Caco-2 (cell line): ENCODE measurements at regions not wholly inside any gene's neighbourhood (a gene's known extent, or its start where the extent isn't known, plus 50 kb on each side); places are given as distances from the start of the nearest gene placed in this dataset.
A peak's percentile ranks its signal among the peaks of the same experiment; 100 is the strongest.

Experiments
- BruUV-seq: library from RNA; stranded (reverse); fragments of 400-500 nt; replicated peaks from 2 replicates; lab custom pipeline; 2021; lab: Mats Ljungman, UMichigan
- CTCF ChIA-PET: fragments of 300-600 bp; sonication (Branson Sonifier 250); formaldehyde crosslinking; loops from one replicate; lab custom pipeline; 2022; ENCODE audit warnings: antibody characterized with exemption; lab: Charles Lee
- POLR2A ChIA-PET: fragments of 300-600 bp; sonication (Branson Sonifier 250); formaldehyde crosslinking; loops from one replicate; lab custom pipeline; 2022; ENCODE audit warnings: antibody characterized with exemption; lab: Charles Lee
- DNase-seq, 2 experiments: peaks; one replicate each; pipeline versions ENCODE4 v3.0.0 to v3.0.0-alpha.2; 2020 to 2022
- H3K27me3 ChIP-seq: replicated peaks from 2 replicates; pipeline ENCODE4 v1.6.0; 2011; ENCODE audit warnings: low read length; ENCODE audit not compliant: control insufficient read depth, insufficient read depth
- H3K36me3 ChIP-seq: 2 replicates; pipeline ENCODE4 v1.5.1; 2011; ENCODE audit warnings: low read length; ENCODE audit not compliant: control insufficient read depth, insufficient read depth
- H3K4me1 ChIP-seq: fragments of 250-450 bp; sonication (Bioruptor Pico); 2 replicates; pipeline ENCODE4 v1.5.1; 2020; ENCODE audit warnings: mild to moderate bottlenecking
- H3K4me3 ChIP-seq: 2 replicates; pipeline ENCODE4 v1.5.1; 2011; ENCODE audit warnings: low read depth, mild to moderate bottlenecking, control low read depth, low read length
- H3K9me3 ChIP-seq: fragments of 250-450 bp; sonication (Bioruptor Pico); 2 replicates; pipeline ENCODE4 v1.5.1; 2020; ENCODE audit warnings: mild to moderate bottlenecking, moderate library complexity
- H3K27ac Mint-ChIP-seq: one replicate; pipeline ENCODE4 v1.8.0; 2022; ENCODE audit warnings: mixed read lengths; ENCODE audit not compliant: unreplicated experiment
- H3K27me3 Mint-ChIP-seq: one replicate; pipeline ENCODE4 v1.8.0; 2022; ENCODE audit warnings: mixed read lengths; ENCODE audit not compliant: insufficient read depth, unreplicated experiment
- H3K36me3 Mint-ChIP-seq: one replicate; pipeline ENCODE4 v1.8.0; 2022; ENCODE audit warnings: mild to moderate bottlenecking, mixed read lengths; ENCODE audit not compliant: insufficient read depth, unreplicated experiment
- H3K4me1 Mint-ChIP-seq: one replicate; pipeline ENCODE4 v1.8.0; 2022; ENCODE audit warnings: low read depth, mixed read lengths; ENCODE audit not compliant: unreplicated experiment
- H3K4me3 Mint-ChIP-seq: one replicate; pipeline ENCODE4 v1.8.0; 2022; ENCODE audit warnings: mild to moderate bottlenecking, moderate library complexity, mixed read lengths; ENCODE audit not compliant: unreplicated experiment
- H3K9me3 Mint-ChIP-seq: one replicate; pipeline ENCODE4 v1.8.0; 2022; ENCODE audit warnings: mixed read lengths; ENCODE audit not compliant: unreplicated experiment
- CTCF ChIP-seq, 2 experiments: fragments of 200-600 bp in 1 of 2; IDR thresholded peaks; 1 replicate in 1 of 2; 2 replicates in 1 of 2; pipeline versions ENCODE4 v1.5.1 to v1.8.0; 2011 to 2022; ENCODE audit warnings: antibody characterized with exemption in 1 of 2, control low read depth in 1 of 2, inconsistent platforms in 1 of 2, low read depth in 1 of 2, low read length in 1 of 2, mild to moderate bottlenecking in 1 of 2, moderate library complexity in 1 of 2; ENCODE audit not compliant: insufficient read depth in 1 of 2, severe bottlenecking in 1 of 2, unreplicated experiment in 1 of 2
- intact Hi-C: fragments of 100-400 bp; cut with micrococcal nuclease; formaldehyde crosslinking; loops from one replicate; pipeline ENCODE4 v1.10.0; 2022; ENCODE audit not compliant: unreplicated experiment

- Mint-ChIP-seq H3K36me3 (no peaks in the 10 kb centered on the region), H3K4me3 (no peak overlapping the region), H3K27me3 (peaks cover 16% of the 10 kb centered on the region), H3K27ac (no peak overlapping the region), H3K9me3 (no peaks in the 10 kb centered on the region), H3K4me1 (no peaks in the 10 kb centered on the region)
- H3K4me3 ChIP-seq: no peak overlapping the region
- peak; percentile 49 to 66 for TF ChIP-seq CTCF (IDR thresholded peaks at IDR 0.05; ENCODE audit: insufficient read depth in 1 of 2, low read depth in 1 of 2, low read length in 1 of 2, severe bottlenecking in 1 of 2, unreplicated experiment in 1 of 2)
- no peaks in the 10 kb centered on the region for H3K36me3 ChIP-seq
- ChIA-PET CTCF (interaction anchor here (1.0 to 1.3 kb wide), 2 partner anchors 190 to 261 kb away, joined by 3 to 4 read pairs; no protein-coding TSS in a partner anchor), POLR2A (no interaction called here)
- no peaks in the 10 kb centered on the region for H3K9me3 ChIP-seq
- H3K27me3 ChIP-seq: no peaks in the 10 kb centered on the region; the same call in 1 of the 2 replicates
- intact Hi-C loops: loop anchor here (2.0 to 10.0 kb wide), 2 partner anchors 263 to 597 kb away; no protein-coding TSS in a partner anchor
- DNase-seq: peak; percentile 57 to 62
- no peaks in the 10 kb centered on the region for H3K4me1 ChIP-seq
- BruUV-seq: no TSS peak
Observed at GRCh38 chr10:128268015-128268722, 141.9 kb upstream of the MKI67 start.

- Mint-ChIP-seq H3K36me3 (no peaks in the 10 kb centered on the region), H3K4me1 (no peaks in the 10 kb centered on the region), H3K27me3 (peaks cover 15% of the 10 kb centered on the region), H3K9me3 (no peaks in the 10 kb centered on the region), H3K4me3 (no peak overlapping the region), H3K27ac (no peak overlapping the region)
- BruUV-seq: no TSS peak
- Histone ChIP-seq H3K9me3 (no peaks in the 10 kb centered on the region), H3K27me3 (no peaks in the 10 kb centered on the region; the same call in 1 of the 2 replicates), H3K4me1 (no peaks in the 10 kb centered on the region), H3K36me3 (no peaks in the 10 kb centered on the region), H3K4me3 (no peak overlapping the region)
- CTCF ChIA-PET: no interaction called here
- POLR2A ChIA-PET: no interaction called here
- TF ChIP-seq CTCF (IDR thresholded peaks at IDR 0.05; ENCODE audit: insufficient read depth in 1 of 2, low read depth in 1 of 2, low read length in 1 of 2, severe bottlenecking in 1 of 2, unreplicated experiment in 1 of 2): no peak
- intact Hi-C loops: no loop called here
- no peak for DNase-seq
Observed at GRCh38 chr10:128274938-128275337, 148.7 kb upstream of the MKI67 start.

GRCh38 chr10:128275388-128276177 lies 149.4 kb upstream of the MKI67 start:
- no peaks in the 10 kb centered on the region for H3K9me3 ChIP-seq
- no peak for TF ChIP-seq CTCF (IDR thresholded peaks at IDR 0.05; ENCODE audit: insufficient read depth in 1 of 2, low read depth in 1 of 2, low read length in 1 of 2, severe bottlenecking in 1 of 2, unreplicated experiment in 1 of 2)
- BruUV-seq: no TSS peak
- Mint-ChIP-seq H3K27me3 (peaks cover 15% of the 10 kb centered on the region), H3K36me3 (no peaks in the 10 kb centered on the region), H3K4me1 (no peaks in the 10 kb centered on the region), H3K4me3 (no peak overlapping the region), H3K9me3 (no peaks in the 10 kb centered on the region), H3K27ac (no peak overlapping the region)
- POLR2A ChIA-PET: no interaction called here
- intact Hi-C loops: no loop called here
- CTCF ChIA-PET: no interaction called here
- no peaks in the 10 kb centered on the region for H3K4me1 ChIP-seq
- H3K4me3 ChIP-seq: no peak overlapping the region
- no peak for DNase-seq
- H3K36me3 ChIP-seq: no peaks in the 10 kb centered on the region
- H3K27me3 ChIP-seq: no peaks in the 10 kb centered on the region; the same call in 1 of the 2 replicates
